CD4-positive, alpha-beta T cell treated with Interleukin-4 for 4 hours (primary cell): ENCODE measurements at regions not wholly inside any gene's neighbourhood (a gene's known extent, or its start where the extent isn't known, plus 50 kb on each side); places are given as distances from the start of the nearest gene placed in this dataset.

Experiments used
- DNase-seq: peaks from one replicate; pipeline ENCODE4 v3.0.0-alpha.2; 2020

DNA sequence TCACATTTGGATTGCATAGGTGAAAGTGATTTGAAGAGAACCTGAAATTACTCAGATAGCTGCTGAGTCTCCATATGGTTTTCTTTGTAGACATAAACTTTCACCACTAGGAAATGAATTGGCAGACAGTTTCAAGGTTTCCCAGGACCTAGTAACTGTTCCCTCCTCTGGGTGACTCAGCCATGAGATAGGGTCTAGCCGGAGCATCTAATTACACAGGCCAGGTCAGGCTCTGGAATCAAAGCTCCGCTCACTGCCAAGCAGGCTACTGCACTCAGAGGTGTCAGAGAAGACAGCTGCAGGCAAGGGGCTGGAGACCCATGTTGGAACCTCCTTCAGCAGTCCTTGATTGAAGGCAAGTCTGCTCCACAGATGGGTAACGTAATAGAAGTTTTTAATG is 429.2 kb downstream of the TNS1 start:
- no peak for DNase-seq

DNA sequence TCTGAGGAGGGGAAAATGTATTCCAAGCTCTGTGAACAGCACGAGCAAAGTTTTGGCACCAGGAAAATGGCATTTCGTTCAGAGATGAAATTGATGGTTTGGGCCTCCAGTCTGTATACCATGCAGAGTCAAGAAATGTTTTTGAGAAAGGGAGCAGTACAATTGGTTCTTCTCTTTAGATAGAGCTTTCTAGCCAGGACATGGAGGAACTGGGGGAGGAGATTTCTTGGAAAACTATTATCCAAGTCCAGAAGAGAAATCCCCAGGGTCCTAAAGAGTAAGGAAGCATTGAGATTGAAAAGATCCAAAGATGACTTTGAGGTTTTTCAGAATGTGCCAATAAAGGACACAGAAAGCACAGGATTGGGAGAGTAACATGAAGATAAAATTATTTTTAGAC is 432.4 kb downstream of the TNS1 start:
- no peak for DNase-seq

DNA sequence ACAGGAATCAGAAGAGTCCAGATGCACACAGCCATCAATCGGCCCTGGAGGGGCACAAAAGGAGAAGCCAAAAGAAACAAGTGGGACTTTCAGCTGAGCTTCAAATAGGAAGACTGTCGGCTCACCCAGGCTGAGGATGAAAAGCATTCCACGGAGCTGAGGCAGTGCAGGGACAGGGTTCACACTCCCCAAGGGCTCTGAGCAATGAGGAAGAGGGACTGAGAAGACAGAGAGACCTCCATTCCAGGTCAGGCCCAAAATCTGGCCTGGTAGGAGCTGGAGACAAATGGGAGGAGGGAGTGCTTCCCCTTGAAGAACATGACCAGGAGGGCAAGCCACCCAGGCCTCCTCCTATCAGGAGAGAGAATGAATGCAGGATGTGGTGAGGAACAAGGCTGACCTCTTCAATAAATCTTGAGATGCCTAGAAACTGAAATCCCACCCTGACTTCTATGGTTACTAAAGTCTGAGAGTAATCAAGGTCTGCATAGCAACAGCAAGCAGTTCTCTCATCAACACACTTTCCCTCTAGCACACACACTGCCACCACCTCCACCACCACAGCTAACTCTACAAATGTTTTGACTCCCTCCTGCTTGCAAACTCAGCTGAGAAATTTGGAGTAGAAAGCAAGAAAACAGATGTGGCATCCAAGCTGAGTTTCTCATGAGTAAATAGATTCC is 434.4 kb downstream of the TNS1 start:
- no peak for DNase-seq

DNA sequence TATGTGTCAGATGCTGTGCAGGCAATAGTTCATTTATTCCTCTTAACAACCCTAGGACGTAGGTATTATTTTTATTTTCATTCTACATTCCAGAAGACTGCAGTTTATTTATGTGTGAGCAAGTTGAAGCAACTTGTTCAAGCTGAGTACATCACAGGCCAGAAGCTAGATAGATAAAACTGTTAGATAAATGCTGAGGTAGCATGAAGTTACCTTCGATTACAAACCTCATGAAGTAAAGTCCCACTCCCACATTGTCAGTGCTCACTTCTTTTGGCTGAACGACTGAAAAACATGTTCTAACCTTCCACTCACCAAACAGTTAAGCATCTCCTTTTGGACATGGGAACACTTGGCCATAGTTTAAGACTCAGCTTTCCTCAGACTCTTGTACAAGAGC is 439.2 kb downstream of the TNS1 start:
- no peak for DNase-seq

DNA sequence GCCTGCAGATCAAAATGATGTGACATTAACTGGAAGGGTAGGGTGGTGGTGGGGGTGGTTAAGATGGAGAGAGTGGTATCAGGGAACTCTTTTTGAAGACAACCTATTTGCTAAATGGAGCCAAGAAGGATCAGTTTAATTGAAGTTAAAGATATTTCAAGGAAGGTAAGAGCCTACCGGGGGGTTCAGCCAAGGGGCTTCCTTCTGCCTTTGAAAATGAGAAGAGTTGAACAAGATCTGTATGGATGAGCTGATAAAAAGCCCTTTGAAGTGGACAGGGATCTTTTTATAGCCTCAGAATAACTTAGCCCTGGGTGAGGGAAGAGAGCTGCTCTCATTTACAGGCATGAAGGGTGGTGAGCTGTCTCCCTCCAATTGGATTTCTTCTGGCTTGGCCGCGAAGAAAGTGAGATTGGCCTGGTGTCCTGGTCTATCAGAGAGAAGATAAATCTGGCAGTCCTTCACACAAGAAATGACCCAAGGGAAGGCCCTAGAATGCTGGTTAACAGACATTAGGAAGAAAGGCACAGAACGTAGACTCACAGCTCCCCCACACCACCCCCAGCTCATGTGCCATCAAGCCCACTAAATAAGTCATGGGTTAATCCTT is 439.8 kb downstream of the TNS1 start:
- DNase-seq = no peak

DNA sequence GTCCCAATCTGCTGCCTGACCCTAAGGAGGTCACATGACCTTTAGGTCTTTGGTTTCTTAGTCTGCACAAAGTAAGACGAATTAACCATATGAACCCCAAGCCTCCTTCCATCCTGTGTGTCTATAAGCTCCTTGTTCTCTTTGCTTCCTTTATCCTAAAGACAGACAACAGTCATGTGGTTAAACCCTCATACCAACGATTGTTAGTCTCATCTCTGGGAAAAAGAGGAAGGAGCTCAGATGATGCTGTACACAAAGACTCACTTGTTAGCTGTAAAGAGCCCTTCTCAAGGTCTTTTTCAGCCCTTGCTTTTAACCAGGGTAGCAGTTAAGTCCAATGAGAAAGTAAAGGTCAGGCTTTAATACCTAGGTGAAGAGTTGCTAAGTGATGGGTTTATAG is 443.7 kb downstream of the TNS1 start:
- no peak for DNase-seq

DNA sequence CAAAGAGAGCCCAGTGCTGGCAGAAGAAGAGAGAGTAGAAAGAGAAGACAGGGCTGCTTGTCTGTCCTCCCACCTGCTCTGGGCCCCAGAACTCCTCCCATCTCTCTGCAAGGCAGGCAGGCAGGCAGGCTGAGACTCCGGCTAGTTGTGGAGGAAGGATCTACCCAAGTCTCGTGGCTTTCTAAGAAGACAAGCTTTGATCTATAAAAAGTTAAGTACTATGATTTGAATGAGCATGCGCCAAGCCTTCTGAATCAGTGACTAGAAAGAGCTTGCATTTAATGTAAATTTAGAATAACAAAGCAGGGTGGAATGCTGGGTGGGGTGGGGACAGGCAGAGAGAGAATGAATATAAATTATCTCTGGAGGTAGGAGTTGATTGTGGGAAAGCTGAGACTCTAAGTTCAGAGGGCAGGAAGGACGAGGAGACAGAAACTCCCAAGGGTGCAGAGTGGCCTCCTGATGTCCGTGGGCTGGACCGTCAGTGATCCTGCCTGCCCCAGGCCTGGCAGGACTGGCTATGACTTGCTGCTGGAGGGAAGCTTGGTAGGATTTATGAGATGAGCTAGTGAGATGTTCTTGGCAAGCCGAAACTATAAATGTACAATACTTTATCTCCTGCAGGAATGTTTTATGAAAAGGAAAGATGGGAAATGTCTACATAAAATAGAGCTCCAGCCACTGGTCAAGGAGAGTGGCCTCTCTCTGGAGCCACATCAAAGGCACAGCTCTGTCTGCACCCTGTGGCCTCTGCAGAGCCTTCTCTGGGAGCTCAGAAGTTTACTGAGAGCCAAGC is 447.5 kb downstream of the TNS1 start:
- no peak for DNase-seq

DNA sequence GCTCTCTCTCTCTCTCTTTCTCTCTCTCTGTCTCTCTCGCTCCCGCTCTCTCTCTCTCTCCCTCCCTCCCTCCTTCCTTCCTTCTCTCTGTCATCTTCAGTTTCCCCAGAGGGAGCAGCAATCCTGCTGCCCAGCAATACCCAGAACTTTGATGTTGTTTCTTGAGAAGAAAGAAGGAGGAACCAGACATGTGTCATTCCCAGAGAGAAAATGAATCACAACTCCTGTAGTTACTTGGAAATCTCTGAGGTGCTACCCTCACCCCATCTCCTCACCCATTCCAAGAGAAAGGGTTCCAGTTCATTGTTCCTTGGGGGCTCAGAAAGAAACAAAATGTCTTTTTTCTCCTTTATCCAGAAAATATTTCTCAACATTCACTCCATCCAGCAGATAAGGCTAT is 449.1 kb downstream of the TNS1 start:
- no peak for DNase-seq

DNA sequence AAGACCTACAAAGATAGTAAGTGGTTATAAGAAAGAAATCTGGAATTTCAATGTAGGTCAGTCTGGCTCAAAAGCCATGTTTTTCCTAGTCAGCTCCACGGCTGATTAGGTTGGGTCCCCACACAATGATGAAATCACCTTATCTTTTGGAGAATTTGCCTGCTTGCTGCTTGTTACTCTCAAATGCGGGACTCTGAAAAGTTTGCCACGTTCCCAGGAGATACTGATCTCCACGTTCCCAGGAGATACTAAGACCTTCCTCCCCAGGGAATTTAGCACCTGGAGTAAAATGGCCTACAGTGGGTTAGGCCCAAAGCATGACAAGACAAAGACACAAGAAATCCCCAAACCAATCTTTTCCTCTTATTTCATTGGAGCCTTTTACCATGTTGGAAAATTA is 449.6 kb downstream of the TNS1 start:
- DNase-seq = no peak

DNA sequence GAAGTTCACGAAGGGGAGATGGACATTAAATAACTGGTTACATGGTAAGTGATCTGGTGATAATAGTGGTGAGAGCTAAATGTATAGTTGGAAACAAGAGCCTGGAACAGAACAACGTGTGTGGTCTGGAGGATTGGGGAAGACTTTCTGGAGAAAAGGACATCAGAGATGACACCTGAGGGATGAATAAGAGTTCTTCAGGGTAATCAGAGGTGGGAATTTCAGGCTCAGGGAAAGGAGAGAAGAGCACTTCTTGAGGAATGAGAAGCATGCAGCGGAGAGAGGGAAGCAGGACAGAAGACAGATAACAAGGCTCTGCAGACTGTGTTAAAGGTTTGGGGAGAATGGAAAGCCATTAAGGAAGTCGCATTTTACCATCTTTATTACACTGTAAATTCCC is 450.7 kb downstream of the TNS1 start:
- no peak for DNase-seq

DNA sequence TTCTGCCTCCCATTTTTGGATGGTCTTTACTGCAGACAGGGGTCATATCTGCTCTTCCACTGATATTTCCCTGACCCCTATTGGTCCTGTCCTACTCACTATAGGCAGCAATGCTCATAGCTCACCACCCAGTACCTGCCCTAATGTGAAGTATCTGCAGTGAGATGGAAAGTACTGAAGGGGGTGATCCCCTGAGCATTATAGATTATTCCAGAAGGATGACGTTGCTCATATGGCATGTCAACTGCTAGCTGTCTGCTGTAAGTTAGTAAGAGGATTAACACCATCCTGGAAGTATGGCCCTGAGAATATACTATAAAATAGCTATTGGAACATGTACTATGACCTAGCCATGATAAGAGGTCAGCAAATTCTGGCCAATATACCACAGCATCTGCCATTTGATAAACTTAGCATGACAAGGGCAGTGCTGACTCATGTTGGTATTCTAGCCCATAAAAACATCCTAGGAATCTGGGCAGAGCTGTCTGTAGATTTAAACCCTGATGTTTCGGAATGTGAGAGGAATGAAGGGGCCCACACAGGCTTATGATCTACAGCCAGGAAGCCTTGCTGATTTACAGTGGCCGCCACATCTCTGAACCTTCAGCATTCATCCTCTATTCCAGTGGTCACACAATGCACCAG is 451.4 kb downstream of the TNS1 start:
- no peak for DNase-seq

DNA sequence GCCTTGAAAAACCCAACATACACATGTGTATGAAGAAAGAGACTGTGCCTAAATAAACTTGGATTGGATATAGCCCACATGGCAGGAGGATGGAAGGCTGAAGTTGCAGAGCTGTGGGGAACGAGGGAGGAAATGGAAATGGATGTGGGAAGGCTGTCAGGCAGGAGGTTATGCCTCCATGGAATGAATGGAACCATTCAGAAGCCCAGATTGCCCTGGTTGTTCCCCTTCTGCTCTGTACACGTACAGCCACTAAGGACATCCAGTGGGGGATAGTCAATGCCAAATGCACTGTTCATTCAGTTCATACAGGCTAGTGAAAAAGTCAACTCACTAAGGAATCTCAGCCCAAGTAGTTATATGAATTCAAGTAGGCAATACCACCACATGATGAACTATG is 463.7 kb downstream of the TNS1 start:
- DNase-seq = no peak

DNA sequence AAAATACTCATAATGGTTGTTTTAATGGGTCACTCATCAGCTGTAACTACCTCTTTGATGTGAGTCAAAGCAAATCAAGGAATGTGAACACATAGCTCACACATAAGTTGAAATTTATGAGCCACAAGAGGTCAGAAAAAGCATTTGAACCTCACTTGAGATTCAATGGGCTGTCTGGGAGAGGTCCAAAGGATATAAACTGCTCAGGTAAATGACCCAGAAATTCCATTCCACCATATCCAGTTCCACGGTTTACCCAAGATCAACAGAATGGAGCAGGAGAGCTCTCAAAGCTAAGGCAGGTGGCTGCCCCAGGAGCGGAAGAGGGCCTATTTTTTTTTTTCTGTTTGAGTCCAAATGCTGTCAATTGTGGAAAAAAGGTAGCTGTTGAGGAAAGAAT is 464.1 kb downstream of the TNS1 start:
- no peak for DNase-seq

DNA sequence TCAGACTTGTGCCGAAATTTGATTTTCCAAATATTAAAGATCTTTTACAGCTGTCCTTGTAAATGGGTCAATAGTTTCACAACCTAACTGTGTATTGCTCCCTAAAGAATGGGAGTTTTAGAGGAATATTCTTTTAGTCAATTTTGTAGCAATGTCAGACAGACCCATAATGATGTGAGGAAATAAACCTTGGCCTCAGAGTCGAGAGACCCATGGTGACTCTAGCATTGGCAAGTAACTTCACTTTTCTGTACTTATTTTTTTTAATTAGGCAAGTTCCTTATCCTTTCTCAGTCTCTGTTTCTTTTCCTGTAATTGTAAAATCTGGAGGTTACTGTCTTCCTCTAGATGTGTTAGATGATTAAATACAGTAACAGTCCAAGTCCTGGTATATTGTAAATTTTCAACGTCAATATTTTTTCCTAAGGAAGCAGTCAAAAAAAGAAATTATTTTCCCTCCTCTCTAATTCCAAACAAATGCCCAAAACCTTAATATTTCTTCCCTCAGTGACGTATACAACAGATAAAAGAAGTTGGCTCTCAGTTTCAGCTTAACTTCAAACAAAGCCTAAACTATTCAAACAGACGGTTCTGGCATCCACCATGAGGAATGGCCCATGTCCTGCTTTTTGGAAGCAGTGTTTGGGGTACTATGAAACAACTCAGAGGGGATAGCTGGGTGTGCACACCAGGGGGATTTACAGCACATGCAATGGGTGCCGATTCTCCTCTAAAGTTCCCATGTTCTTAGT is 466.7 kb downstream of the TNS1 start:
- no peak for DNase-seq

DNA sequence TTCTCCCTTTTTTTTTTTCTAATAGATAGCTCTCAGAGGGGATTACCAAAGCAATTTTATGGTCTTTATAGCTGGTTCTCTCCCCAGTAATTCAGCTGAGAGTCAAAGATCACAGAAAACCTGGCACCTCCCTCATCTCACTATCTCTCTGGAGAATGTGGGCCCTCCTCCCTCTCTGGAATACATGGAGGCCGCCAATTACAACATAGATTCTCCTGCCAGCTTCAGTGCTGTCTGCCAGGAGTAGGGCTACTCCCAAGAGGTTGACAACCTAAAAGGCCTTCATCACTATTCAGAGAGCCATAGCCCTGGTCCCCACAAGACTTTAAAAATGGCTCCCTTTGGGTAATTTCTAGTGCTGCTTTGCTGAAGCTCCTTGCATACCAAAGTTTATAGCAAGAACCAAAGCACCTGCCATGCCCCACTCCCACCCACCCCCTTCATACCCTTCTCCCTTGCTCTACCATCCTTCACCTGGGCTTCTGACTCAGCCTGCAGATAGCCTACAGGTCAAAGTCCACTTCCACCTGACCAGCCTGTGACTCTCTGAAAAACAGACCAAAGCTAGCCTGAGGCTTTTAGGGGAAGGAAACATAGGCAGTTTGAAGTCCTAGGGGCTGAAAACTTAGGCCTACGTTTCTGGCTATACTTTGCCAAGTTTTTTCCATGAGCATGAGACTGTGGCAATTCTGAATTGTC is 472.3 kb downstream of the TNS1 start:
- no peak for DNase-seq

DNA sequence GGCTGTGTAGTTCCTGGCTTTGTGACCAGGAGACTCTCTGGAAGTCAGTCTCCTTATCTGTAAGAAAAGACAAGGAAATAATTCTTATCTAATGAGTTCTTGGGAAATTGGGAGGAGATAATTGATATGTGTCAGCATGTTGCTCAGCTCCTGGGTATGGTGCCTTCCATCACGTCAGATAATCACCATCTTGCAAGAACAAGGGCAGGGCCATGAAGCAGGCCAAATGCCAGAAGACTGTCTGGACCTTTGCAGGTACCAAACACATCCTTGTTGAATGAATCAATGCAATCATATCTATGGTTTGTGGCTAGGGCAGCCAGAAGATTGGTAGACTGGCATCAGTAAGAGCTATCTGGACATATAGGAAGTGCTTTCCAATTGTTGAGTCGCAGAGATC is 473.5 kb downstream of the TNS1 start:
- DNase-seq = no peak

DNA sequence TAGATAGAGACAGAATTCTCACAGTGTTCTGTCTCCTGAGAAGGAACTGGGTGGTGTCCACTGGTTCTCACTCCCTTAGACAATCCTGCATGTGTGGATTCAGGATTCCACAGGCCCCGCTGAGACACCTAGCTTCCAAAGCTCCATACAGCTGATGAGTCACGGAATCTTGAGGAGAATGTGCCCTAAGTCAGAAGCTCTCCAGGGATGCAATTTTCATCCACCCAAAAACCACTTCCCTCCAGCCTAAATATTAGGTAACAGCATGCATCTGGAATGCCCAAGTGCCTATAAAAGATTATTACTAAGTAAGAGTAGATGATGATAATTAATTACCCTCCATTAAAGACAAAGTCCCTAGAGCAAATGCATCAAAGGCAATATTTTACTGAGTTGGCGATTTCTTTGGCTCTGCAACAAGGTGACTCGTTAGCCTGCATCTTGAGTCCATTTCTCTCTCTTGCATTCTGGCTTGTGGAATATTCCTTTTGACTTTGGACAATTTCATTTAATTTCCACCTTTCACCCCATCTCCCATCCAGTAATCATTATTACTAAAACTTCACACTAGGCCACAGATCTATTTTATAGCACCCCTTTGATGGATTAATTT is 475.1 kb downstream of the TNS1 start:
- no peak for DNase-seq

DNA sequence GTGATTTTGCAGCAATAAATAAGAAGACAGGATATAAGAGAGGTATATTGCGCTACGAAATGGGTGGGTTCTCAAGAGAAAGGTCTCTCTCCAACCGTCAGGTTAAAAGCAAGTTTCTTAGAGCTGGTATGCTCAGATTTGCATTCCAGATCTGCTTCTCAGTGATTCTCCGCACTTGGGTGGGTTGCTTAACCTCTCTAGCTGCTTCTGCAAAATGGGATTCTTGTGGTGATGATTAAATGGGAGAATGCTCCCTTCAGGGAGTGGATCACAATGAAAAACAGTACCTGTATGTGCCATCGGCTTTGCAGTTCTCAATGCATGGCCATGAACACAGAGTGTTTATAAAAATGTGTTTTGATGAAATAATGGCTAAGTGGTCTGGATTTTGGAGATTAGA is 477.7 kb downstream of the TNS1 start:
- no peak for DNase-seq

DNA sequence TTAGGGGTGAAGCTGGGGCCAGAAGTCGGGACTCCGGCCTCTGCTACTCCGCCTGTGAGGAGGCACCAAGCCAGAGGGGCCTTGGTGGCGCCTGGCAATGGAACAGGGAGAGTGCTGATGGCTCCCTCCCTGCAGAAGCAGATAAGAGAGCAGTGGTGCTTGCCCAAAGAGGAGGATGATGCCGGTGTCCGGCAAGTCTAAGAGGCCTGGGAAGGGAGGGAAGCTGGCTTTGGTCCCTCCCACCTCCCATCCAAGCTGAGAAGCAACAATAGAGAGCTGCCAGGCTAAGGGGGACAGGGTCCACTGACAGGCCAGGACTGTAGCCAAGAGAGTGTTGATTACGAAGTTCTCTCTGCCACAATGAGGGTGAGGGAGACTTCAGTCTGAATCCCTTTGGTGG is 479.5 kb downstream of the TNS1 start:
- no peak for DNase-seq

DNA sequence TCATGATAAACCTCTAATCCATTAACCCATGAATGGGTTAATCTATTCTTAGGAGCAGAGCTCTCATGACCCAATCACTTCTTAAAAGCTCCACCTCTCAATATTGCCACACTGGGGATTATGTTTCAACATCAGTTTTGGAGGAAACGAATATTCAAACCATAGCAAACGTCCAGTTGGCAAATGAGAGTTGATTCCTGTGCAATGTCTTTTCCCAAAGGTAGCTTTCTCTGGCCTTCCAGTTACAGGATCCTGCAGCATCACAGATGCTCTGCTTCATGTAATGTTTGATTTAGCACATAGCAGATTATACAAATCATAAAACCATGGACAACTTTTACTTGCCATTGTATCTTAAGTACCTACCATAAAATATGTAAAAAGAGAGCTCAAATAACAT is 481.0 kb downstream of the TNS1 start:
- no peak for DNase-seq

DNA sequence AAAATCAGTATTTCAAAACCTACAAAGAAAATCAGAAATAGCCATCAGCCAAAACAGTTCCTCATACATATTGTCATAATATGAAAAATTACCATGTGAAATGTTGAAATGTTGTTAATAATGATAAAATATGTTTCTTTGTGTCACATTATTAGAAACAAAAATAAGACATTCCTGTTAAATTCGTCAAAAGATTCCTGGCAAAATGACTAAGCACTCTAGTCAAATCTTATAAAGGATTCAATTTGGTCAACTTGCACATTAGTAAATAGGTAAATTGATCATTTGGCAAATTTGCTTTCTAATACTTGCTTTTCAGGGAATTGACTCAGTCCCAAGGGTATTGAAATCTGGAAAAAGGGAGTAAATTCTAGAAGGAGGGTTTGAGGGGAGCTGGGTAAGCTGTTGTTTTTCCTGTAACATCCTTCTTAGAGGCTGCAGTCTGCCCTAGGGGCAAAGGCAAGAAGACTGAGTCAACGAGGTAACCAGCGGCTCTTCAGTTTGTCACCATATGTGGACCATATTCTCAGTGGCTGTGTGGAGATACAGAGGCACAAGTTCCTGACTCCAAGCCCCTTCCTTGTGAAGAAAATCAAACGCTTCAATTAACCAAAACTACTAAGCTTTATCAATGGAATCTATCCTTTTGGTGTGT is 482.3 kb downstream of the TNS1 start:
- DNase-seq = no peak

DNA sequence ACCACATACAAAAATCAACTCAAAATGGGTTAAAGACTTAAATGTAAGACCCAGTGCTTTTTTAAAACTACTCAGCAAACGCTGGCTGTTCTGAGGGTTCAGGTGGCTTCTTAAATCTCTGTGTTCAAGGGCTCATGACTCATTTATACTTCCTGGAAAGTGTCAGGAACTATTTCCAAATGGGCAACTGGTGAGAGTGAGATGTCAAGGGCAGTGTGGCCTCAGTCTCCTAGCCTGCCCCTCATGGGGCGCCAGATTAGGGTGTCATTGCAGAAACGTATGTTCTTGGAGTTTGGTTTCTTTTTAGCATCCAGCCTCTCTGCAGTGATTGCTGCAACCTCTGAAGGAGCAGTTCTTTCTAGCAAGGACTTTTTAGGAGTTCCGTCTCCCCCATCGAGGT is 485.4 kb downstream of the TNS1 start:
- no peak for DNase-seq
